Erythroblast (primary cell): ENCODE measurements at regions not wholly inside any gene's neighbourhood (a gene's known extent, or its start where the extent isn't known, plus 50 kb on each side); places are given as distances from the start of the nearest gene placed in this dataset.

Experiments used
- GATA1 ChIP-seq: IDR thresholded peaks from 2 replicates; pipeline ENCODE4 v1.6.1; 2011; ENCODE audit warnings: low read depth, mild to moderate bottlenecking, control low read depth, low read length, moderate library complexity
- POLR2A ChIP-seq: IDR thresholded peaks from 2 replicates; pipeline ENCODE4 v1.6.1; 2011; ENCODE audit warnings: mild to moderate bottlenecking, low read length

DNA sequence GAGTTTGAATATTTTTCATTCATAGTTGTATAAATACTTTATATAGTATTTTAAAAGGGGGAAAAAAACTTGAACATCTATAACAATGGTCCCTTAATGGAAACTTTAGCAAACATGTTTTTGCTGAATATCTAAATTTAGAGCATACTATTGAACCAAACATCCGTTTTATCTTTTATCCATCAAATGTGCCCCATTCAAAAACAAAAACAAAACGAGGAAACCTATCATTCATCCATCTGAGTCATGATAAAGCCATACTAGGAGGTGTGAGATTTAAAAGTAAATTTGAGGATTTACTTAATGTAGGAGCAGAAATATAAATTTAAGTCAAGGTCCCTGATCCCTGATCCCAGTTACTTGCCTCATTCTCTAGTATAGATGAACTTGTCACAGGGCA, 463.6 kb upstream of the MDFIC2 start:
- TF ChIP-seq POLR2A (no peak), GATA1 (no peak)
